HepG2 (cell line): ENCODE measurements at regions not wholly inside any gene's neighbourhood (a gene's known extent, or its start where the extent isn't known, plus 50 kb on each side); places are given as distances from the start of the nearest gene placed in this dataset.

ENCODE experiments used
- ATAC-seq: fragments of 200-7000 bp; cut with Tn5 transposase; 3 replicates; pipeline ENCODE4 v1.9.1; 2020; ENCODE audit warnings: mild to moderate bottlenecking, moderate library complexity
- BruUV-seq: library from RNA; stranded (reverse); fragments of 400-500 nt; replicated peaks from 2 replicates; lab custom pipeline; 2021; lab: Mats Ljungman, UMichigan
- CTCF ChIA-PET: fragments of 300-600 bp; formaldehyde crosslinking; extraction: SDS; loops from one replicate; lab custom pipeline; 2021; ENCODE audit warnings: low total read pairs, inconsistent platforms, low intra/inter-chr PET ratio; lab: Yijun Ruan, JAX
- POLR2A ChIA-PET: fragments of 350-600 bp; sonication (Branson Sonifier 250); formaldehyde crosslinking; loops from one replicate; lab custom pipeline; 2020; ENCODE audit warnings: antibody characterized with exemption, inconsistent platforms; lab: Yijun Ruan, JAX
- DNase-seq: peaks from one replicate; pipeline ENCODE4 v3.0.0-alpha.2; 2015; ENCODE audit warnings: low spot score
- FAIRE-seq: peaks from 3 replicates; lab custom pipeline; 2011; peaks lifted over from hg19 to GRCh38; lab: Jason Lieb, UNC
- H2AFZ ChIP-seq: one replicate; pipeline ENCODE4 v1.6.1; 2011; ENCODE audit warnings: low read length, inconsistent platforms
- H3K27ac ChIP-seq: fragments of 300-600 bp; 3 replicates; pipeline ENCODE4 v1.8.0; 2011; ENCODE audit warnings: mixed run types, mild to moderate bottlenecking, mixed read lengths, low read length, inconsistent platforms; ENCODE audit not compliant: insufficient read depth; ENCODE audit errors: extremely low read length
- H3K27me3 ChIP-seq, 2 experiments: fragments of 200-600 bp in 1 of 2; 2 replicates in 1 of 2; 3 replicates in 1 of 2; pipeline versions ENCODE4 v1.6.0 to v1.8.0; 2011; ENCODE audit warnings: low read length in 2 of 2, mild to moderate bottlenecking in 2 of 2, moderate library complexity in 2 of 2, inconsistent platforms in 1 of 2; ENCODE audit not compliant: insufficient read depth in 2 of 2, control insufficient read depth in 1 of 2
- H3K36me3 ChIP-seq, 2 experiments: fragments of 200-600 bp in 1 of 2; replicated peaks in 1 of 2; 2 replicates in 1 of 2; 3 replicates in 1 of 2; pipeline versions ENCODE4 v1.5.1 to v1.8.0; 2011; ENCODE audit warnings: low read length in 2 of 2, inconsistent platforms in 1 of 2; ENCODE audit not compliant: insufficient read depth in 2 of 2, control insufficient read depth in 1 of 2
- H3K4me1 ChIP-seq: 2 replicates; pipeline ENCODE4 v1.5.1; 2012; ENCODE audit warnings: low read length, inconsistent platforms; ENCODE audit not compliant: insufficient read depth
- H3K4me2 ChIP-seq: 2 replicates; pipeline ENCODE4 v1.6.0; 2011; ENCODE audit warnings: low read depth, low read length, inconsistent platforms
- H3K4me3 ChIP-seq, 3 experiments: fragments of 200-600 bp in 1 of 3; sonication (generic), shearing (Covaris generic) in 1 of 3; replicated peaks in 1 of 3; 2 replicates each; pipeline ENCODE4 v1.5.1; 2011 to 2016; ENCODE audit warnings: low read length in 3 of 3, inconsistent platforms in 2 of 3, low read depth in 2 of 3, mild to moderate bottlenecking in 2 of 3, control low read depth in 1 of 3, mixed read lengths in 1 of 3; ENCODE audit not compliant: insufficient read depth in 1 of 3
- H3K79me2 ChIP-seq: one replicate; pipeline ENCODE4 v1.6.1; 2011; ENCODE audit warnings: low read length, inconsistent platforms; ENCODE audit not compliant: insufficient read depth
- H3K9ac ChIP-seq: 2 replicates; pipeline ENCODE4 v1.6.0; 2011; ENCODE audit warnings: mild to moderate bottlenecking, low read depth, low read length, inconsistent platforms; ENCODE audit not compliant: insufficient read depth
- H3K9me3 ChIP-seq: 2 replicates; pipeline ENCODE4 v1.5.1; 2012; ENCODE audit warnings: mild to moderate bottlenecking, low read length
- H4K20me1 ChIP-seq: 2 replicates; pipeline ENCODE4 v1.6.0; 2011; ENCODE audit warnings: inconsistent platforms, mild to moderate bottlenecking, low read length, moderate library complexity; ENCODE audit not compliant: insufficient read depth
- EEA1 ChIP-seq: sonication (generic); formaldehyde crosslinking; IDR thresholded peaks from 2 replicates; pipeline ENCODE4 v1.5.1; 2020; ENCODE audit warnings: mild to moderate bottlenecking, missing genetic modification reagents, borderline replicate concordance
- KLF6 ChIP-seq: IDR thresholded peaks from 2 replicates; pipeline ENCODE4 v1.8.0; 2016; ENCODE audit warnings: missing biosample characterization, missing genetic modification reagents
- PLRG1 ChIP-seq: fragments of 450-650 bp; conservative IDR thresholded peaks from 2 replicates; pipeline ENCODE4 v1.6.1; 2016
- SRSF4 ChIP-seq: fragments of 200-400 bp; formaldehyde crosslinking; IDR thresholded peaks from one replicate; pipeline ENCODE4 v1.6.1; 2018; ENCODE audit warnings: mild to moderate bottlenecking, low read depth, low read length, moderate library complexity; ENCODE audit not compliant: poor library complexity, severe bottlenecking
- THRA ChIP-seq: sonication (generic); formaldehyde crosslinking; IDR thresholded peaks from 2 replicates; pipeline ENCODE4 v1.4.0; 2020; ENCODE audit warnings: missing genetic modification reagents, borderline replicate concordance
- ZFP36L1 ChIP-seq: sonication (generic); formaldehyde crosslinking; IDR thresholded peaks from 2 replicates; pipeline ENCODE4 v1.8.0; 2022; ENCODE audit warnings: mild to moderate bottlenecking, missing genetic modification reagents, moderate library complexity
- ZIK1 ChIP-seq: sonication (generic); formaldehyde crosslinking; IDR thresholded peaks from 2 replicates; pipeline ENCODE4 v1.5.0; 2020; ENCODE audit warnings: mild to moderate bottlenecking, low read depth, missing genetic modification reagents, borderline replicate concordance
- ZNF224 ChIP-seq: sonication (generic); formaldehyde crosslinking; IDR thresholded peaks from 2 replicates; pipeline ENCODE4 v1.5.0; 2020; ENCODE audit warnings: mild to moderate bottlenecking, missing genetic modification reagents
- ZNF282 ChIP-seq: fragments of 450-650 bp; IDR thresholded peaks from 2 replicates; pipeline ENCODE4 v1.6.1; 2018; ENCODE audit not compliant: partially characterized antibody
- ZNF496 ChIP-seq: sonication (generic); formaldehyde crosslinking; IDR thresholded peaks from 2 replicates; pipeline ENCODE4 v1.8.1; 2023; ENCODE audit warnings: mild to moderate bottlenecking, moderate library complexity, missing genetic modification reagents; ENCODE audit not compliant: insufficient replicate concordance
- ZNF841 ChIP-seq: sonication (generic); formaldehyde crosslinking; IDR thresholded peaks from 2 replicates; pipeline ENCODE4 v1.8.1; 2023; ENCODE audit warnings: missing genetic modification reagents, borderline replicate concordance
- ZNF850 ChIP-seq: sonication (generic); formaldehyde crosslinking; conservative IDR thresholded peaks from 2 replicates; pipeline ENCODE4 v1.9.0; 2021; ENCODE audit warnings: mild to moderate bottlenecking, missing genetic modification reagents
- ZSCAN12 ChIP-seq: sonication (generic); formaldehyde crosslinking; IDR thresholded peaks from 2 replicates; pipeline ENCODE4 v1.9.0; 2021; ENCODE audit warnings: mild to moderate bottlenecking, missing genetic modification reagents
- WGBS: methylation state at CpG from one replicate; pipeline ENCODE4 v1.1.6; 2017; ENCODE audit warnings: low lambda C conversion rate; 5-methylcytosine and 5-hydroxymethylcytosine counted together
- in situ Hi-C: cut with HindIII; loops from 2 replicates; pipeline ENCODE4 v1.10.0; 2017; ENCODE audit warnings: low pct_unique_long_range_greater_than_20kb; ENCODE audit not compliant: extremely low pct_ligation_motif_present
- intact Hi-C: fragments of 100-400 bp; cut with micrococcal nuclease; formaldehyde crosslinking; loops from one replicate; pipeline ENCODE4 v1.10.0; 2022; ENCODE audit not compliant: unreplicated experiment

DNA sequence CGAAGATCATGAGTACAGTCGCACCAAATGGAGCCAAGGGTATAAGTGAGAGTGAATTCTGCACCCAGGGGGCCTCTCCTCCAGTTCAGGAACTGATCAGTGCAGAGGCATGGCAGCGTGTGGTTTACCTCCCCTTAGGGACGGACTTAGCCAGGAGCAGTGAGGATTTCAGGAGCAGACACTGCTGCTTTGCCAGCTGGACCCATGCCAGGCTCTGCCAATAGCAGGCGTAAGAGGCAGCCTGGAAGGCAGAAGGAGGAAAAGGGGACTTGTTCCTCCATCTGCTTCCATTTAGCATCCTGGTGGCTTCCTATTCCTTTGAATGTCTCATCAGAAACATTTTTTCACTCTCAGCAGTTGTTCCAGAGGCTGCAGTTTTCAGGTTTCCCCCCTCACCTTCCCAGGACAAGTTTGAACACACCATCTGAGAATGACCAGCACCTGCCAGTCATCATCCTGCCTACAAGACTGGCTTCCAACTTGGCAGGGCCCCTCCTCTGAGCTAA lies 137.0 kb upstream of the LMNTD1 start:
- no peak overlapping the region for H3K9ac ChIP-seq
- TF ChIP-seq EEA1 (CRISPR knock-in tag) = no peak
- no peak for TF ChIP-seq ZFP36L1
- no peak for TF ChIP-seq ZNF850
- no peak for TF ChIP-seq KLF6 (CRISPR knock-in tag)
- no peak for TF ChIP-seq PLRG1
- no peak for TF ChIP-seq ZNF841 (CRISPR knock-in tag)
- no peak for TF ChIP-seq SRSF4
- TF ChIP-seq ZIK1 = no peak
- no peak for TF ChIP-seq ZNF282
- TF ChIP-seq ZNF496 (CRISPR knock-in tag) = no peak
- no peak for TF ChIP-seq ZNF224 (CRISPR knock-in tag)
- no peak for TF ChIP-seq THRA (CRISPR knock-in tag)
- no peak for TF ChIP-seq ZSCAN12 (CRISPR knock-in tag)
- H4K20me1 ChIP-seq = no peaks in the 10 kb centered on the region
- no peak overlapping the region for H3K4me2 ChIP-seq
- H3K27me3 ChIP-seq = no peaks in the 10 kb centered on the region
- no peaks in the 10 kb centered on the region for H3K9me3 ChIP-seq
- H3K4me3 ChIP-seq = no peak overlapping the region
- BruUV-seq = no TSS peak
- 9% methylated on average over 4 of the region's 5 CpGs for WGBS
- H3K79me2 ChIP-seq = no peaks in the 10 kb centered on the region
- in situ Hi-C loops = no loop called here
- CTCF ChIA-PET = no interaction called here
- peaks cover 7% of the 10 kb centered on the region; the same call in 1 of the 2 replicates for H3K4me1 ChIP-seq
- no peak for DNase-seq
- no peak for ATAC-seq
- POLR2A ChIA-PET = no interaction called here
- H3K36me3 ChIP-seq = no peaks in the 10 kb centered on the region
- H3K27ac ChIP-seq = no peak overlapping the region
- no peak for FAIRE-seq
- no peak overlapping the region for H2AFZ ChIP-seq
- intact Hi-C loops = no loop called here
